GM19397 (cell line): ENCODE measurements at regions not wholly inside any gene's neighbourhood (a gene's known extent, or its start where the extent isn't known, plus 50 kb on each side); places are given as distances from the start of the nearest gene placed in this dataset.

ENCODE experiments used
- ATAC-seq: cut with Tn5 transposase; IDR thresholded peaks from one replicate; pipeline ENCODE4 v1.9.1; 2021; ENCODE audit warnings: mild to moderate bottlenecking, moderate library complexity; ENCODE audit not compliant: unreplicated experiment

DNA sequence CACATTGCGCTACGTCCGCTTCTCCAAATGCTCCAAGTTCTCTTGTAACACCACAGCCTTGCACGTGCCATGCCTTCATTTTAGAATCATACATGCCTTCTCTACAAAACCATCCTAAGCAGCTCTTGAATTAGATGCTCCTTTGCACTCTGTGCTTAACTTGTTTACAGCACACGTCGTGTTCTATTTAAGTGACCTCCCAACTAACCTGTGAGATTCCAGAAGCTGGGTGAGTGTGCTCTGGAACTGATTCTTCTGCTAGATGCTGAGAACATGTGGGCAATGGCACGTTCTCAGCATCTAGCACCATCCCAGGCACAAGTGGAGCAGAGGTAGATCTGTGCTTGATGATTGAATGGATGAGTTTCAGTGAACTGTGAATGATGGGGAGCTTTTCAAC lies 100.0 kb upstream of the NEDD9 start:
- no peak for ATAC-seq

DNA sequence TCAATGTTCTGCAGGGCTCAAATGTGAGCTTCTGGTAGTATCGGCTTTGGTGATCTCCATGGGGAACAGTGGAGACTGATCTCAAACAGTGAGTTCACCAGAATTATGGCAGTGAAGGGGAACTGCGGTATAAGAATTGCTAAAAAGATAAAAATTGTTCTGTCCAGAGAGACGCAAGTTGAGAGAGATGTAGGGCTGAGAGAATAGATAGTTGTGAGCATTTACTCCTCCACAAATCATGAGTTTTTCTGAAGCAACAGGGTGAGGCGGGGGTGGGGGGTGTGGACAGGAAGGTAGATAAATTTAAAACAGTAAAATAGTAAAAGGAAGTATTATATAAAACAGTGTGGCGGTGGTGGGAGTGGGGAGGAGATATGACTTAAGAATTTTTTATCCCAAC lies 98.6 kb upstream of the NEDD9 start:
- ATAC-seq: no peak

DNA sequence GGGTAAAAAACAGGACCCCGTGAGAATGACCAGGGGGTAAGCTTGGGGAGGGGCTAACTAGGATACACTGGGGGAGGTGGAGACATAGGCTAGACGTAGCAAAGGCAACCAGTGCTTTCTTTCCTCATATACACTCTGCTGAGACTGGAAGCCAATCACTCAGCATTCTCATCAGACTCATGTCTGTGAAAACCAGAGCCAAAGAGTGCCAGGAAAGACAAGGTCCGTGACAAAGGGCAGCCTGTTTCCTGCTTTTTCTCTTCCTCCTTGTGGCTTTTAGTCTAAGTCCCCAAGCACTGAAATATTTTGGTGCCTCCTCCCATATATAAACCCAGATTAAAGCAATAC lies 97.9 kb upstream of the NEDD9 start:
- no peak for ATAC-seq

DNA sequence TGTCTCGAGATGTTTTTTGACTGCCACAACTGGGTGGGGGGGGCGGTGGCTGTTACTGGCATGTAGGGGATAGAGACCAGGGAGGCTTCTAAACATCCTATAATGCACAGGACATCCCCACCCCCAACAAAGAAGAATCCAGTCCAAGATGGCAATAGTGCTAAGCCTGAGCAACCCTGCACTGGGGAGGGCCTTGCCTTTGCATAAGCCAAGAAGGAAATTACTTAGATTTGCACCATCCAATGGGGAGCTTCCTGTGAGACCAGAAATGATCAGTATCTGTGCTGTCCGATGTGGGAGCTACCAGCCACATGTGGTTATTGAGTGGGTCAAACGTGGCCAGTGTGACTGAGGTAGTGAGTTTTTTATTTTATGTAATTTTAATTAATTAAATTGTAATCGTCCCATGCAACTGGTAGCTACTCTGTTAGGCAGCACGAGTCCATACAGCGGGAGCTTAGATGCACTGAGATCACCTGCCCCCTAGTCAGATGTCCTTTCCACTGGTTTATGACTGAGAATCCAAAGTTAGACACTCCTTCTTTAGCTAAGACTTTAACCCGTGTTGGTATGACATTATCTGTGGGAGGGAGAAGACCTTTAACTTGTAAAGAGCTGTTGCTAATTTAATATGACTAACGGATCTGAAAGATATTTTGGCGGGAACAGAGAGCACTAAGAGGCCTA lies 97.4 kb upstream of the NEDD9 start:
- no peak for ATAC-seq

DNA sequence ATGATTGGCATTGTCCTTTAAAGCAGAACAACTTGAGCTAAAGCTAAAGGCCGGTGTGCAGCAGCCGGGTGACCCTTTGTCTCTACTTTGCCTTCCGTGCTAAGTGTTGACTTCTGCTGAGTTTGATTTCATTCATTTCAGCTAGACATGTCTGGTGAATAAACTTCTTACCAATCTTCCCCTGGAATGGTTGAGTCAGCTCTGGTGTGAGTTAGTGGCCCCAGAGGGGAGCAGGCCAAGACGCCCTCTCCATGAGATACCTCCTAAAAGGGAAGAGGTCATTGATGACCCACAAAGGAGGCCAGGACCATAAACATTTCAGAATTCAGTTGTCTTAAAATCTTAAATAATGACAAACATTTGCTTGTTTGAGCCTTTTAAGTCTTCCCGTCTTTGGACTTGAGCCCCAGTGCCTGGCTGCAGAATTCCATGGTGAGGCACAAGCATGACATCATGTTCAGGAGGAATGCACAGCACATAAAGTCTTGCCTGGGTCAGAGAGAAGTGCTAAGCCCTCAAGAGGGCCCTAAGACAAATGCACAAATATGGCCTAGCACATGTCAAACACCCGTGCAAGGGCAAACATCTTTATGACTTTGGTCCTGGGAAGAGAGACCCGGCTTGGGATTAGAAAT lies 96.3 kb upstream of the NEDD9 start:
- no peak for ATAC-seq

DNA sequence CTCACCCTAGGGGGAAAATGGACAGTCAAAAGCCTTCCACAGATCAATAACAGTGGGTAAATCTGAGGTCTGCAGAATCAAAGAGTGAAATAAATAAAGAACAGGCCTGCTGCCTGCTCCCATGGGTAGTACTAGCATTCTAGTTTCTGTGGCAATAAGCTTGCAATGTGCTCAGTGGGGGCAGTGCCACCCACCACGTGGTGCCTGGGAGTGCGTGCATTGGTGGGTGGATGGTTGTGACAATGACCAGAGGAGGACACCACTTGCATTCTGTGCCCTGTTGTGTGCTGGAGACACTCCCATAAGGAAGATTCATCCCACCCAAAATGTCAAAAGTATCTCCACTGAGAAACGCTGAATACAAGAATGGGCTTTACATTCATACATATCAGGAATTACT lies 95.5 kb upstream of the NEDD9 start:
- no peak for ATAC-seq

DNA sequence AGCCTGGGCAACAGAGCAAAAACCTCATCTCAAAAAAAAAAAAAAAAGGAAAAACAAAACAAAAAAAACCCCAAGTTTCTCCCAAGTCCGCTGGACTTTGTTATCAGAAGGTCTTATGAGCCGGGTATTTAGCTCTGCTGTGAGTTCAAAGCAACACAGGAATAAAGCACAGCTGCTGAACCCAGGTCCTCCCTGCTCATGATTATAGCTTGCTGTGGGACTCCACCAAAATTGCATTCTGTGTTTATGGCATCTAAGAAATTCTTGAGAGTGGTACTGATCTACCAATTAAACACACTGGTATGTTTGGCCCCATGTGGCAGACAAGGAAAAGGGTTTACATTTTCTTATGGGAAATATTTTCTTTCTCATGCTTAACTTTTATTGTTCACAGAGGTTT lies 93.6 kb upstream of the NEDD9 start:
- ATAC-seq: no peak

DNA sequence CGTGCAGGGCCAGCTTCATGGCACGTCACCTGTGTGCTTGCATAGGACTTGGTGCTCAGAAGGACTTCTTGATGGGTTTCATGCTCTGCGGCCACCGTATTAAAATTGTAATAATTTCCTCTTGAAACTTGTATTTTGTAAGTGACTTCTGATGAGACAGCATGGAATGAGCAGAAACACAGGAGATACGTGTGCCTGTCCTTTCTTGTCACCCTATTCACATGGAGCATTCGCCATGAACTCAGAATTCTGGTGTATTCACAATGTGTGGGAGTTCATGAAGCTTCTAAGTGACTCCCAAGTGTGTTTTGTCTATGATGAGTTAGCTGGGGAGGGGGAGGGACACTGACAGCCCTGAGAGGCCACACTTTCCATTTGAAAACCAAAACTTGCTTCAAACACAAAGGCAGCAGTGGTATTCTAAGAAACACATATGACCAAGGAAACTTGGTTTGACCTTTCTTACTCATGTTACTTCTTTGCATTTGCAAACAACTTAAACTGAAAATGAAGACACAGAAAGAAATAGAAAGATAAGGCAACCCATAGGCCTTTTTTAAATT lies 92.1 kb upstream of the NEDD9 start:
- peak; percentile 58 for ATAC-seq

DNA sequence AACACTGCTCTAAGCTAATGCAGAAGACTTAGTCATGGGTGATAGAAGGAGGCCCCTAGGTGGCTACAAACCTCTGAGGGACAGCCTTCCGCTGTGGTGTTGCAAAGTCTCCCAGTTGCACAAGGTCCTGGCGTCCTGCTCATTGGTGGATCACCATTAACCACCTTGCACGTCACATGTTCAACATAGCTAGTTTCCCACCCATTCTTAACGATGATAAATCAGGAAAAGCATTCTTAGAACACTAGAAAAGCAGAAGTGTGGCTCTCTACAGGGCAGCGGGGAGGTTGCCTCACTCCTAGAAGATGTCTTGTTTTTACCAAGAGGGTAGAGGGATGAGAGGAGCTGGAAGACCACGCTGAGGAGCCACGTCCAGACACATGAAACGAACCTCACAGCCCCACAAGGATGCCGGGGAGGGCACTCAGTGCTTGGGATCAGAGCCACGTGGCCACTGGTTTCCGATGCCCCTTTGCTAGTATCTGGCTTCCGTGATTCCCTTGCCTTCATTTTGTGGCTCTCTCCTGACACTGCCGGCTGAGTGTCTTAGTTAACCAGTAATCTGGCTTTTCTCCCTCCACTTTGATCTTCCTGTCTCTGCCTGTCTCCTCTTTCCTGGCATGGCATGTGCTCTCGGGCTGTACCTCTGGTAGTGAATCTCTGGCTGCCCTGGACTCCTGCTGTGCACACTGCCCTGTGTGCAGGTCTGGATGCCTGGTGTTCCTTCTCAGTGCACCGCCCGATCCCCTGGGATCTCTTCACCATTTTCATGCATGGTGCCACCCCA lies 91.4 kb upstream of the NEDD9 start:
- ATAC-seq: peak; percentile 42

DNA sequence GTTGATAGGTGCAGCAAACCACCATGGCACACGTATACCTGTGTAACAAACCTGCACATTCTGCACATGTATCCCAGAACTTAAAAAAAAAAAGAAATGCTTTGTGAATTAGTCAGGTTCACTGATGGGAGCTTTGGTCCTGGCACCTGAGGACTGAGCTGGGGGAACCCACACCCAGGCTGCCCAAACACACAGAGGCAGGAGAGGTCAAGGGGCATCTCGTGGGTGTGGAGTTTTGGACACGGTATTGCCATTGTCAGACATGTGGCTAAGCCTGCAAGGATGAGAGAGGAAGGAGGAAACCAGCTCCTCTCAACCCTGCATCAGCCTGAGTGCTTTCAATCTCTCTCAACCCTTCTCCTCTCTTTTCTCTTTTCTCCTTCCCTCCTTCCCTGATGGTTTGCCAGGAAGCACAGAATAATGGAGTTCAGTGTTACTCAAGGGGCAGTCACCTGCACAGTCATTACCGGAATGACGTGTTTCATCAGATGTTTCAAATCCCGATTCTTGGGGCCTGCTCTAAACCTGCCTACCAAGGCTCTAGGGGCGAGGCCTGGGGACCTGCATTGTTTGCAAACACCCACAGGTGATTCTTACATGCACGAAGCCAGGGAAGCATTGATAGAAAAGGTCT lies 89.9 kb upstream of the NEDD9 start:
- no peak for ATAC-seq

DNA sequence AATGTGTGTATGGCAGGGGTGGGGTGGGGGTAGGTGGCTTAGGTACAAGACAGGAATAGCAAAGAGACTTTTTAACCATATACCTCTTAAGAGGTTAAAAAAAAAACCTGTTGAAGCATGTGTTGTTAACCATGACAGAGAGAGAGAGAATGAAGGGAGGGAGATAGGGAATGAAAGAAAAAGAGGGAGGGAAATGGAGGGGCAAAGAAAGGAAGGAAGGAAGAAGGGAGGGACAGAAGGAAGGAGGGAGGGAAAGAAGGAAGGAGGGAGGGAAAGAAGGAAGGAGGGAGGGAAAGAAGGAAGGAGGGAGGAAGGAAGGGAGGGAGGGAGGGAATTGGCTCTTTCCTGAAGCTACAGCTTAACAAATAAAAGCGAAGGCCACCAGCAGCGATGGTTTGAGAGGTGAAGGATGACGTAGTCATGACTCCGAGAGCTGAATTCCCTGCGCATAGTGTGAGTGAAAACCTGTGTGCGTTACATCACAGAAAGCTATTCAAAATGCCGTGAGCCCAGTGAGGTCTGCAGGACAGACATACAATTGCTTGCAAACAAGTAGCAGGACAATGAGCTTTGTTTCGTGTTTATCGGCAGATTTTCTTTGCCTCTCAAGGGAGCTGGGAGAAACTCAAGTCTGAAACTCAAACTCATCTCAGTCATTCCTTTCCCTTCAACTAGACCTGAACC lies 88.6 kb upstream of the NEDD9 start:
- no peak for ATAC-seq

DNA sequence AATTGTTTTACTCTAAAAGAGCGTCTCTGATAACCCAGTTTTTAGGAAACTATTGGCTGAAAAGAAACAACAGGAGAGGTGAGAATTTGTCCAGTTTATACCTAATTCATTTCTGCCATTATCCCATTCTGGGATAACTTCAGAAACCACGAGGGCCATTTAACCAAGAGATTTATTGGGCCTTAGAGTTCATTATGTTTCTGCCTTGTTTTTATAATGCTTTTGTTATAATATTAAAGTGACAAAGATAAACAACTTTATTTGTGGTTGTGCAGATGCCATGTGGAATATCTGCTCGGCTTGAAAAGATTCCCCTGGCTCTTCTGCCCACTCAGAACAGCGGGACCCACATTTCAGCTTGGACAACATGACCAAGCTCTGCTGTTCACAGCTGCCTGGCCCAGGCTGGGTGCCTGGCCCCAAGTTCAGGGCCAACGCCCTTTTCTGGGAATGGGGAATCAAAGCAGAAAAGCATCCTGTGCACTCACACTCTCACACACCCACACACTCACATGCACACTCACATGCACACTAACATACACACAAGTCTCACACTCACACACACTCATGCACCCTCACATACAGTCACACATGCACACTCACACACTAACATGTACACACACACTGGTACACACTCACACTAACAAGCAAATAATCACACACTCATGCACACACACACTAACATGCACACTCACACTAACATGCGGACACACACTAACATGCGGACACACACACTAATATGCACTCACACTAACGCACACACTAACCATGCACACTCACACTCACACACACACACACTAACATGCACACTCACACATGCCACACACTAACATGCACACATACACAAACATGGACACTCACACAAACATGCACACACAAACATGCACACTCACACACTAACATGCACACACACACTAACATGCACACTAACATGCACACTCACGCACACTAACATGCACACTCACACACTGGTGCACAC lies 86.7 kb upstream of the NEDD9 start:
- no peak for ATAC-seq

DNA sequence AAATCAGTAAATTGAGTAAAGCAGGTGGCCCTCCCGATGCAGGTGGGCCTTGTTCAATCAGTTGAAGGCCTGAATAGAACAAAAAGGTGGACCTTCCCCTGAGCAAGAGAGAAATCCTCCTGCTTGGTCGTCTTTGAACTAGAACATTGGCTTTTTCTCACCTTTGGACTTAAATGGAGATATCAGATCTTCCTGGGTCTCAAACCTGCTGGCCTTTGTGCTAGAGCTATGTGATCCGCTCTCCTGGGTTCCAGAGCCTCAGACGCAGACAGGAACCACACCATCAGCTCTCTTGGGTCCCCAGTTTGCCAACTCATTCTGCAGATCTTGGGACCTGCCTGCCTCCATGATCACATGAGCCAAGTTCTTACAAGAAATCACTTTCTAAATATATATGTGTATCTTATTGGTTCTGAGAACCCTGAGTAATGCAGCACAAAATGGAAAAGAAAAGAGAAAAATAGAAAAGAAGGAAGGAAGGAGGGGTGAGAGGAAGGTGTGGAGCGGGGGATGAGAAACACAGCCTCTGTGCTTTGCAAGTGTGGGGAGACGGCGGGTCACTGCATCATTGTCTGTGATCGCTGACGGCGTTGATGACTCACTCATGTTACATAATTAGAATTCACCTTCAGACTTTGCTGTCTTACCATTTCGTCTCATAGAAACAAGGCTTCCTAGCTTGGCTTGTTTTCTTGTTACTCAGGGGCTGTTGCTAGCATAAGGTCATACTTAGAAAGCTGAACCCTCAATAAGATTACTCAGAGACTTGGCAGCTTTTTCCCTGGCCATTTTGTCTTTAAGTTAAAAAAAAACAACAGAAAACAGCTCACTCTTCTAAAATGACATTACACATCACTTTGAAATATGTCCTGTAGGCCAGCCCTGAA lies 85.7 kb upstream of the NEDD9 start:
- peak; percentile 60 for ATAC-seq

DNA sequence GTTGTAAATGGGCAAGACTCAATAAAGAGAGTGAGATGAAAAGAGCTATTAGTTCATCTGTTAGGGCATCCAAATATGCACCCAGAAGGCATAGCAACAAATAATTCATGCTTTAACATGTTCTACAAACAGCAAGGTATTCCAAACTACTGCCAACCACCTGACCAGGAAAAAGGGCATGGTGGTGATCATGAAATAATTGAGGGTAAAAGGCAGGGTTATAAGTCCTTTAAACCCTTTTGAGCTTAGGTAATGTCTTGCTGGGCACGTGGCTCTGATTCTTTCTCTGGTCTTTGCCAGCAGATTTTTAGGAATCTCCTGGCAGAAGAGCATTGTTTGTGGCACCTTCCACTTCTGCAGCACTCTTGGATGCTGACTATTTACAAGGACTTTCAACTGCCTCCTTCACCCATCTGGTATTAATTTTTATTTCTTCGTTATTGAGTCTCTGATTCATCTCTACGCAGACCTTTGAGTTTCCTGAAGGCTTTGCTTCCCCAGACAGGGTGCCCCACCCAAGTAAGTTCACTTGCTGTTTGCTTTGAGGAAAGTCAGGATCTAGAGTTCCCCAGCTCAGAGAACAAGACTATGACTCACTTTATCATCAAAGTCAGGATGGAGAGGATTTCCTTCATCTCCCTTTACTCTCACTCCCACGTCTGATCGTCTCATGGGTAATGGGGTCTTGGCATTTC lies 83.4 kb upstream of the NEDD9 start:
- ATAC-seq: no peak

DNA sequence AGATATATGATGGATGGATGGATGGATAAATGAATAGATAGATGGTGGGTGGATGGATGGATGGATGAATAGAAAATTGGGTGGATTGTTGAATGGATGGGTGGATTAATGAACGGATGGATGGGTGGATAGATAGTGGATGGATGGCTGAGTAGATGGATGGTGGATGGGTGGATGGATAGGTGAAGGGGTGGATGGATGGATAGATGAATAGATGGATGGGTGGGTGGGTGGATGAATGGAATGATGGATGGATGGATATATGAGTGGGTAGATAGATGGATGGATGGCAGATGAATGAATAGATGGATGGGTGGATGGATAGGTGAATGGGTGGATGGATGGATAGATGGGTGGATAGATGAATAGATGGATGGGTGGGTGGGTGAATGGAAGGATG lies 80.7 kb upstream of the NEDD9 start:
- no peak for ATAC-seq

DNA sequence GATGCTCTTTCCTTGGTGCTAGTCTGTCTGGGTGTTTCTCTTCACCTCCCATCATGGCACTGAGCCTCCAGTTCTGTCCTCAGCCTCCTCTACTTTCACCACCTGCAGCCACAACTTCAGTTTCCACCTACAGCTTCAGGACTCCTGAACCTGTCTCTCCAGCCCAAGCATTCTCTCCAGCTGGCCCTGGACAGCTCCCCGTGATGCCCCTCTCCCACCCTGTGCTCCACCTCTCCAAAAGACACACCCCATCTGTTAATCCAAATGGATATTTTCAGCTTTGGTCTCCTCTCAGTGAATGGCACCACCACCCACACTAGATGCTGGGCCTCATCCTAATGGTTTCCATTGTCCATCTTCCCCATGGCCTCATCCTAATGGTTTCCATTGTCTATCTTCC lies 79.5 kb upstream of the NEDD9 start:
- ATAC-seq: no peak

DNA sequence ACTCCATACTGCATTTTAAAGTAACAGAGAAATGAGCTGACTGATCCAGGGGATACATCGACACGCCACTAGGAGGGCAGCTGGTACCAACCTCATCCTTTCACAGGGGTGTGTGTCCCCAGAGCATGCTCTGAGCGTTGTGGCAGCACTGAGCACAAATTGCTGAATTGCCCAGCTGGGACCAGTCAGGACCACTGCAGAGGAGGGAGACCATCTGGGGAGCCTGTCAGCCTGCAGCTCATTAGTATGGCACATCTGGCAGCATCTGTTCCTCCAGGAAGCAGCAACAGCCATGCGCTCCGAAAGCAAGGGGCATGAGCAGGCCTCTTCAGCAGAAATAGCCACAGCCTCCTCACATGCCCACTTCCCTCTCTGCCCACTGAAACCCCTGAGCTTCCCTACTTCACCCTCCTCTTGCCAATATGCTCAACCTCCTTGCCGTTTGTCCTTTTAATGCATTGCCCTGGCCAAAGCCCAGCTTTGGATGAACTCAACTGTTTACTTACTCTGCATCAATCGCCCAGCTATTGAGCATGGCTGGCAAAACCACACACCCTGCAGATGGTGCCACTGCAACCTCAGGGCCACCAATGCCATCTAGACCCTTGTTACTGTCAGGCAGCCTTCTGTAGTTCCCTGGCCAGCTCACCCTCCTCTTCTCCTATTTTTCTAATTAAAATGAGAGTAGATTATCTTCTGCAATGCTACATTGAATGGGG lies 77.6 kb upstream of the NEDD9 start:
- ATAC-seq: no peak

DNA sequence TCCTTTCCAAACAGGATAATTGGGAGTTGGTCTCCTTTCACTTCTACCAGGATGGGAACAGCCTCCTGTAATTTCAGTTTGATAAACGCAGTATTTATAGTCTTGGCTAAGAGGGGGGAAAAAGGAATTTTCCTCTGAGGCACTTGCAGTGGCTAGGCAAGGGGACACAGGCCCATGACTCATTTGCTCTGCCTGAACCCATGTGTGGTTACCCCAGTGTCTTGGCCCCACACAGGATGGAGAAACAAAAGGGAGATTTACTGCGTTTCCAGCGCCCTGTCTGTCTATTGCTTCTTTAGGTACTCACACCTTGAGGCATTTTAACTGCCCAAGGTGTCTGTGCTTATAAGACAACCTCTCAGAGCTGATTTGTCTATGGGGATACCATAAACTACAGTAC lies 74.8 kb upstream of the NEDD9 start:
- ATAC-seq: no peak
